Brain microvascular endothelial cell (primary cell): ENCODE measurements at regions not wholly inside any gene's neighbourhood (a gene's known extent, or its start where the extent isn't known, plus 50 kb on each side); places are given as distances from the start of the nearest gene placed in this dataset.
"Not testable (repeated sequence)": the region's sequence is repeated elsewhere in the genome, so short reads cannot be mapped to it uniquely, and the experiment has no call there.

ENCODE experiments used
- DNase-seq: peaks from one replicate; pipeline ENCODE4 v3.0.0-alpha.2; 2020
- H3K27ac ChIP-seq: fragments of 250-450 bp; sonication (Bioruptor Pico); 2 replicates; pipeline ENCODE4 v1.5.1; 2020; ENCODE audit warnings: mild to moderate bottlenecking, moderate library complexity
- H3K27me3 ChIP-seq: fragments of 250-450 bp; sonication (Bioruptor Pico); replicated peaks from 2 replicates; pipeline ENCODE4 v1.5.1; 2020; ENCODE audit warnings: mild to moderate bottlenecking
- H3K36me3 ChIP-seq: fragments of 250-450 bp; sonication (Bioruptor Pico); replicated peaks from 2 replicates; pipeline ENCODE4 v1.5.1; 2020; ENCODE audit warnings: mild to moderate bottlenecking
- H3K4me3 ChIP-seq: 2 replicates; pipeline ENCODE4 v1.5.1; 2011; ENCODE audit warnings: low read depth, mild to moderate bottlenecking, control low read depth, low read length, moderate library complexity
- CTCF ChIP-seq: IDR thresholded peaks from 2 replicates; pipeline ENCODE4 v1.5.1; 2011; ENCODE audit warnings: low read depth, mild to moderate bottlenecking, moderate library complexity, low read length, control low read depth, inconsistent platforms; ENCODE audit errors: missing control alignments
- in situ Hi-C: cut with HindIII; loops from 2 replicates; pipeline ENCODE4 v1.10.0; 2017; ENCODE audit warnings: low sequenced_read_pairs, low pct_ligation_motif_present

- H3K27me3 ChIP-seq = no peaks in the 10 kb centered on the region
- H3K4me3 ChIP-seq = no peak overlapping the region
- no peak for TF ChIP-seq CTCF
- no peak overlapping the region for H3K27ac ChIP-seq
- DNase-seq = peak; percentile 35
- no peaks in the 10 kb centered on the region for H3K36me3 ChIP-seq
- in situ Hi-C loops = no loop called here
Observed at GRCh38 chr6:151179321-151179720, 60.4 kb upstream of the AKAP12 start.

GRCh38 chr6:151180330-151181048 lies 59.3 kb upstream of the AKAP12 start:
- H3K36me3 ChIP-seq = no peaks in the 10 kb centered on the region
- no peak for DNase-seq
- H3K27me3 ChIP-seq = no peaks in the 10 kb centered on the region
- TF ChIP-seq CTCF = no peak
- H3K4me3 ChIP-seq = no peak overlapping the region
- in situ Hi-C loops = no loop called here
- H3K27ac ChIP-seq = no peak overlapping the region

GRCh38 chr6:151181706-151182363 lies 57.9 kb upstream of the AKAP12 start:
- no peak for DNase-seq

GRCh38 chr6:151182958-151183357 lies 56.8 kb upstream of the AKAP12 start:
- H3K4me3 ChIP-seq, DNase-seq, H3K27me3 ChIP-seq, H3K27ac ChIP-seq, H3K36me3 ChIP-seq, in situ Hi-C loops: not testable (repeated sequence)

More at GRCh38 chr6:151181706-151182363, 57.9 kb upstream of the AKAP12 start:
- in situ Hi-C loops = no loop called here
- no peak for TF ChIP-seq CTCF
- H3K27me3 ChIP-seq = no peaks in the 10 kb centered on the region
- no peak overlapping the region for H3K4me3 ChIP-seq
- no peaks in the 10 kb centered on the region for H3K36me3 ChIP-seq
- H3K27ac ChIP-seq = no peak overlapping the region

GRCh38 chr6:151185148-151185547 lies 54.6 kb upstream of the AKAP12 start:
- in situ Hi-C loops = no loop called here
- TF ChIP-seq CTCF = no peak
- H3K27me3 ChIP-seq = no peaks in the 10 kb centered on the region
- H3K36me3 ChIP-seq = no peaks in the 10 kb centered on the region
- no peak for DNase-seq
- no peak overlapping the region for H3K4me3 ChIP-seq
- no peak overlapping the region for H3K27ac ChIP-seq

GRCh38 chr6:151186306-151186705 lies 53.5 kb upstream of the AKAP12 start:
- no peak overlapping the region for H3K27ac ChIP-seq
- DNase-seq = no peak
- H3K4me3 ChIP-seq = no peak overlapping the region
- no peaks in the 10 kb centered on the region for H3K27me3 ChIP-seq
- no peaks in the 10 kb centered on the region for H3K36me3 ChIP-seq
- no peak for TF ChIP-seq CTCF
- in situ Hi-C loops = no loop called here
